Liver (tissue), 8 donors: ENCODE measurements at regions not wholly inside any gene's neighbourhood (a gene's known extent, or its start where the extent isn't known, plus 50 kb on each side); places are given as distances from the start of the nearest gene placed in this dataset.

Experiments
- DNase-seq: peaks from one replicate; pipeline ENCODE4 v3.0.0-alpha.2; 2017; ENCODE audit warnings: low spot score
- H3K27ac ChIP-seq, 2 donors: one replicate each; pipeline ENCODE4 v1.7.0; 2013; ENCODE audit warnings: inconsistent platforms in 2 of 2, low read length in 2 of 2, control low read depth in 1 of 2, low read depth in 1 of 2, mild to moderate bottlenecking in 1 of 2
- H3K27me3 ChIP-seq, 4 donors: one replicate each; pipeline versions ENCODE4 v1.6.1 to v1.7.0; 2013; ENCODE audit warnings: low read length in 3 of 4, inconsistent platforms in 1 of 4, mild to moderate bottlenecking in 1 of 4, moderate library complexity in 1 of 4; ENCODE audit not compliant: control insufficient read depth in 4 of 4, insufficient read depth in 4 of 4
- H3K36me3 ChIP-seq, 4 donors: one replicate each; pipeline versions ENCODE4 v1.6.1 to v1.7.0; 2013; ENCODE audit warnings: low read length in 3 of 4, mild to moderate bottlenecking in 3 of 4, low read depth in 1 of 4, moderate library complexity in 1 of 4; ENCODE audit not compliant: control insufficient read depth in 4 of 4, insufficient read depth in 3 of 4
- H3K4me1 ChIP-seq, 4 donors: one replicate each; pipeline versions ENCODE4 v1.6.1 to v1.7.0; 2013; ENCODE audit warnings: low read length in 3 of 4, mild to moderate bottlenecking in 3 of 4, moderate library complexity in 1 of 4; ENCODE audit not compliant: control insufficient read depth in 4 of 4, insufficient read depth in 4 of 4
- H3K4me3 ChIP-seq, 3 donors: one replicate each; pipeline versions ENCODE4 v1.6.1 to v1.7.0; 2013; ENCODE audit warnings: low read length in 3 of 3, control low read depth in 1 of 3, low read depth in 1 of 3, mild to moderate bottlenecking in 1 of 3
- H3K9ac ChIP-seq, 2 donors: one replicate each; pipeline ENCODE4 v1.7.0; 2013; ENCODE audit warnings: low read length in 2 of 2, mild to moderate bottlenecking in 2 of 2, moderate library complexity in 2 of 2, control low read depth in 1 of 2, low read depth in 1 of 2
- H3K9me3 ChIP-seq, 4 donors: one replicate each; pipeline versions ENCODE4 v1.6.1 to v1.7.0; 2013; ENCODE audit warnings: low read length in 3 of 4; ENCODE audit not compliant: control insufficient read depth in 4 of 4
- EGR1 ChIP-seq, 2 donors: IDR thresholded peaks; 2 replicates each; pipeline ENCODE4 v1.6.1; 2016 to 2018; ENCODE audit warnings: antibody characterized with exemption in 2 of 2, low read depth in 2 of 2
- FOXA1 ChIP-seq: IDR thresholded peaks from 2 replicates; pipeline ENCODE4 v1.6.1; 2016; ENCODE audit warnings: antibody characterized with exemption
- FOXA2 ChIP-seq: IDR thresholded peaks from 2 replicates; pipeline ENCODE4 v1.6.1; 2016; ENCODE audit warnings: antibody characterized with exemption
- GABPA ChIP-seq, 2 donors: IDR thresholded peaks in 1 of 2; conservative IDR thresholded peaks in 1 of 2; 2 replicates each; pipeline ENCODE4 v1.6.1; 2016; ENCODE audit warnings: antibody characterized with exemption in 2 of 2, mild to moderate bottlenecking in 1 of 2, moderate library complexity in 1 of 2
- HNF4A ChIP-seq, 2 donors: conservative IDR thresholded peaks; 2 replicates each; pipeline ENCODE4 v1.6.1; 2016; ENCODE audit warnings: antibody characterized with exemption in 2 of 2, mild to moderate bottlenecking in 2 of 2
- HNF4G ChIP-seq: IDR thresholded peaks from 2 replicates; pipeline ENCODE4 v1.6.1; 2016; ENCODE audit warnings: antibody characterized with exemption
- JUND ChIP-seq, 2 donors: IDR thresholded peaks; 2 replicates each; pipeline ENCODE4 v1.6.1; 2016; ENCODE audit warnings: antibody characterized with exemption in 2 of 2
- RAD21 ChIP-seq, 2 donors: IDR thresholded peaks; 2 replicates each; pipeline ENCODE4 v1.6.1; 2016; ENCODE audit warnings: antibody characterized with exemption in 2 of 2, mild to moderate bottlenecking in 2 of 2
- RXRA ChIP-seq, 2 donors: IDR thresholded peaks; 2 replicates each; pipeline ENCODE4 v1.6.1; 2017 to 2018; ENCODE audit warnings: antibody characterized with exemption in 2 of 2, mild to moderate bottlenecking in 1 of 2
- TAF1 ChIP-seq: conservative IDR thresholded peaks from 2 replicates; pipeline ENCODE4 v1.6.1; 2016; ENCODE audit warnings: antibody characterized with exemption, mild to moderate bottlenecking
- YY1 ChIP-seq: IDR thresholded peaks from 2 replicates; pipeline ENCODE4 v1.6.1; 2016; ENCODE audit warnings: antibody characterized with exemption, mild to moderate bottlenecking
- WGBS: extraction: QIAGEN DNeasy Blood & Tissue Kit; methylation state at CpG from one replicate; pipeline ENCODE4 v1.1.7; 2013; 5-methylcytosine and 5-hydroxymethylcytosine counted together
- TF ChIP-seq, protein P1 (sequence below): fragments of 150-350 bp; IDR thresholded peaks from 2 replicates; pipeline ENCODE4 v1.5.1; 2017; ENCODE audit warnings: improper control_type of control experiment, low read depth, low read length; ENCODE audit not compliant: missing input control
- TF ChIP-seq, protein P2 (sequence below): IDR thresholded peaks from 2 replicates; pipeline ENCODE4 v1.6.1; 2016; ENCODE audit warnings: antibody characterized with exemption
- TF ChIP-seq, protein P3 (sequence below): IDR thresholded peaks from 2 replicates; pipeline ENCODE4 v1.6.1; 2016; ENCODE audit warnings: antibody characterized with exemption
- TF ChIP-seq, protein P4 (sequence below): IDR thresholded peaks from 2 replicates; pipeline ENCODE4 v1.6.1; 2016; ENCODE audit warnings: antibody characterized with exemption
- TF ChIP-seq, protein P5 (sequence below): IDR thresholded peaks from 2 replicates; pipeline ENCODE4 v1.6.1; 2016; ENCODE audit warnings: antibody characterized with exemption, mild to moderate bottlenecking
- donor health status: healthy.
- donor health status: healthy.
- donor health status: healthy.
- donor health status: healthy.
- donor health status: healthy.

DNA sequence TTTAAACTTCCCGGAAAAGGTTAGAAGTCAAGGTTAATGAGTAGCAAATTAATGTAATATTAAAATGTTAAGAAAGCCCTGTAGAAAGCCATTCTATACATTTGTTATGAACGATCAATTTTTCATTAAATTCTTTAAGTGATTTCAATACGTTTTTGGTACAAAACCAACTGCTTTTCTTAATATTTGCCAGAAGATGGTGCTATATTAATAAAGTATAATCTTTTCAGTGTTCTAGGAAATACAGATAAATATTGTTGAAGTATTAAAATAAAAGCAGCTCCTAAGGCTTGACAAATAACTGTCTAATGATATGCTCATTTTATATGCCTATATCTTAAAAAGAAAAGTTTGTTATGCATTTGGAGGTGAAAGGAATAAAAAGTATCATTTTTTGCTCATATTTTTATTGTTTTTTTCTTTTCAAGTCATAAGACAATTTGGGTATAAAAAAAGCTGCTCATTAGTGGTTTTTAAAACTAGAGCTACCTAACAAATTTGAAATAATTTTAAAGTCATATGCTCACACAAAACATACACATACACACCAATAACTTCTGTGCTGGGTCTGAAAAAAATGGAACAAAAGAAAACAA lies 130.3 kb upstream of the POT1 start:
- no peak for TF ChIP-seq GABPA (IDR thresholded peaks at IDR 0.05 in 1 of 2, conservative IDR thresholded peaks at IDR 0.05 in 1 of 2)
- TF ChIP-seq RAD21 (IDR thresholded peaks at IDR 0.05) = peak; percentile 44 to 48
- no peak for TF ChIP-seq EGR1 (IDR thresholded peaks at IDR 0.05; ENCODE audit: low read depth in 2 of 2)
- H3K27ac ChIP-seq = no peak overlapping the region
- H3K4me1 ChIP-seq = peaks cover 0 to 5% (median 0%) of the 10 kb centered on the region in 4 donors
- H3K9ac ChIP-seq = no peak overlapping the region
- H3K9me3 ChIP-seq = no peaks in the 10 kb centered on the region
- H3K36me3 ChIP-seq = no peaks in the 10 kb centered on the region
- H3K4me3 ChIP-seq = no peak overlapping the region
- H3K27me3 ChIP-seq = no peaks in the 10 kb centered on the region
- DNase-seq = no peak
- 16% methylated on average over 3 of the region's 3 CpGs for WGBS

DNA sequence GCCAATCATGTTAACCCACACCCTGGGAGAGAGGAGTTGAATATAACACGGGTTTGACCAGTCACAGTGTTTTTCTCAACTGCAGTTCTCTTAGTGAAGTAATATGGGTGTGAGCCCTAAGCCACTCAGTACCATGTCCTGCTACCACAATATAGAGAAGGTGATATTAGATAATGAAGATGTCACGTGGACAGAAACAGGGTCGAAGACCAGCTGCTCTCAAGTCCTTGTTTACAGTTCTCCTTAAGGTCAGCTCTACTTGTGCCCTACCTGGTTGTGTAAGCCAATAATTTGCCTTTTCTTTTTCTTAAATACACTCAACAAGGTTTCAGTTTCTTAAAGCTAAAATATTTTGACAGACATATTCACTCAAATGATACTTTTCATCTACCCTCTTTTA lies 128.3 kb upstream of the POT1 start:
- 22% methylated on average over 3 of the region's 3 CpGs for WGBS
- Histone ChIP-seq H3K9ac (no peak overlapping the region), H3K4me3 (no peak overlapping the region), H3K9me3 (no peaks in the 10 kb centered on the region), H3K36me3 (no peaks in the 10 kb centered on the region), H3K27ac (no peak overlapping the region), H3K4me1 (peaks cover 0 to 5% (median 0%) of the 10 kb centered on the region in 4 donors), H3K27me3 (no peaks in the 10 kb centered on the region)
- no peak for TF ChIP-seq GABPA (IDR thresholded peaks at IDR 0.05 in 1 of 2, conservative IDR thresholded peaks at IDR 0.05 in 1 of 2)
- TF ChIP-seq FOXA1 = no peak
- peak; percentile 50 to 59 for TF ChIP-seq HNF4A (conservative IDR thresholded peaks at IDR 0.05)
- TF ChIP-seq RXRA (IDR thresholded peaks at IDR 0.05) = peak; percentile 24 to 40
- TF ChIP-seq, protein P1, sequence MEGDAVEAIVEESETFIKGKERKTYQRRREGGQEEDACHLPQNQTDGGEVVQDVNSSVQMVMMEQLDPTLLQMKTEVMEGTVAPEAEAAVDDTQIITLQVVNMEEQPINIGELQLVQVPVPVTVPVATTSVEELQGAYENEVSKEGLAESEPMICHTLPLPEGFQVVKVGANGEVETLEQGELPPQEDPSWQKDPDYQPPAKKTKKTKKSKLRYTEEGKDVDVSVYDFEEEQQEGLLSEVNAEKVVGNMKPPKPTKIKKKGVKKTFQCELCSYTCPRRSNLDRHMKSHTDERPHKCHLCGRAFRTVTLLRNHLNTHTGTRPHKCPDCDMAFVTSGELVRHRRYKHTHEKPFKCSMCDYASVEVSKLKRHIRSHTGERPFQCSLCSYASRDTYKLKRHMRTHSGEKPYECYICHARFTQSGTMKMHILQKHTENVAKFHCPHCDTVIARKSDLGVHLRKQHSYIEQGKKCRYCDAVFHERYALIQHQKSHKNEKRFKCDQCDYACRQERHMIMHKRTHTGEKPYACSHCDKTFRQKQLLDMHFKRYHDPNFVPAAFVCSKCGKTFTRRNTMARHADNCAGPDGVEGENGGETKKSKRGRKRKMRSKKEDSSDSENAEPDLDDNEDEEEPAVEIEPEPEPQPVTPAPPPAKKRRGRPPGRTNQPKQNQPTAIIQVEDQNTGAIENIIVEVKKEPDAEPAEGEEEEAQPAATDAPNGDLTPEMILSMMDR = no peak
- TF ChIP-seq TAF1 = no peak
- TF ChIP-seq FOXA2 = peak; percentile 45
- no peak for DNase-seq

DNA sequence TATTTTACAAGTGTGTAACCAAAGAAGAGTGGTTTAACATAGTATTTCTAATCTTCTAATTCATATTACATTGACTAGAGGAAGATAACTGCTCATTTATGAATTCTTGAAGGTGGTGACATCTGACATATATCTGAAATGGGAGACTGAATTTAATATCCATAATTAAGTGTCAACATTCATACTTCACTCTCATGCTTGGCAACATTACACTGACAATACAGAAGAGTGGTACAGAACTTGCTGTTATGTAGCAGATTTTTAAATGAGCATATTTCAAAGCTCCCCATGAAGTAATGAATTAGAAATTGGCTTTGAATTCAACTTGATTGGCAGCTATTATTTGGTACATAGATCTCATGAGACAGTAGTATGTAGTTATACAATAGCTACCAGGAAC lies 125.8 kb upstream of the POT1 start:
- Histone ChIP-seq H3K4me3 (no peak overlapping the region), H3K27me3 (no peaks in the 10 kb centered on the region), H3K27ac (no peak overlapping the region), H3K9me3 (no peaks in the 10 kb centered on the region), H3K4me1 (peaks cover 0 to 5% (median 0%) of the 10 kb centered on the region in 4 donors), H3K36me3 (no peaks in the 10 kb centered on the region), H3K9ac (no peak overlapping the region)
- TF ChIP-seq, protein P2, sequence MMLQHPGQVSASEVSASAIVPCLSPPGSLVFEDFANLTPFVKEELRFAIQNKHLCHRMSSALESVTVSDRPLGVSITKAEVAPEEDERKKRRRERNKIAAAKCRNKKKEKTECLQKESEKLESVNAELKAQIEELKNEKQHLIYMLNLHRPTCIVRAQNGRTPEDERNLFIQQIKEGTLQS = no peak
- TF ChIP-seq JUND (IDR thresholded peaks at IDR 0.05) = no peak
- TF ChIP-seq HNF4A (conservative IDR thresholded peaks at IDR 0.05) = no peak
- TF ChIP-seq EGR1 (IDR thresholded peaks at IDR 0.05; ENCODE audit: low read depth in 2 of 2) = no peak
- TF ChIP-seq, protein P3, sequence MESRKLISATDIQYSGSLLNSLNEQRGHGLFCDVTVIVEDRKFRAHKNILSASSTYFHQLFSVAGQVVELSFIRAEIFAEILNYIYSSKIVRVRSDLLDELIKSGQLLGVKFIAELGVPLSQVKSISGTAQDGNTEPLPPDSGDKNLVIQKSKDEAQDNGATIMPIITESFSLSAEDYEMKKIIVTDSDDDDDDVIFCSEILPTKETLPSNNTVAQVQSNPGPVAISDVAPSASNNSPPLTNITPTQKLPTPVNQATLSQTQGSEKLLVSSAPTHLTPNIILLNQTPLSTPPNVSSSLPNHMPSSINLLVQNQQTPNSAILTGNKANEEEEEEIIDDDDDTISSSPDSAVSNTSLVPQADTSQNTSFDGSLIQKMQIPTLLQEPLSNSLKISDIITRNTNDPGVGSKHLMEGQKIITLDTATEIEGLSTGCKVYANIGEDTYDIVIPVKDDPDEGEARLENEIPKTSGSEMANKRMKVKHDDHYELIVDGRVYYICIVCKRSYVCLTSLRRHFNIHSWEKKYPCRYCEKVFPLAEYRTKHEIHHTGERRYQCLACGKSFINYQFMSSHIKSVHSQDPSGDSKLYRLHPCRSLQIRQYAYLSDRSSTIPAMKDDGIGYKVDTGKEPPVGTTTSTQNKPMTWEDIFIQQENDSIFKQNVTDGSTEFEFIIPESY = no peak
- no peak for TF ChIP-seq FOXA1
- TF ChIP-seq TAF1 = no peak
- TF ChIP-seq RXRA (IDR thresholded peaks at IDR 0.05) = no peak
- TF ChIP-seq, protein P4, sequence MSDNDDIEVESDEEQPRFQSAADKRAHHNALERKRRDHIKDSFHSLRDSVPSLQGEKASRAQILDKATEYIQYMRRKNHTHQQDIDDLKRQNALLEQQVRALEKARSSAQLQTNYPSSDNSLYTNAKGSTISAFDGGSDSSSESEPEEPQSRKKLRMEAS = no peak
- TF ChIP-seq FOXA2 = no peak
- no peak for TF ChIP-seq RAD21 (IDR thresholded peaks at IDR 0.05)
- TF ChIP-seq, protein P1 = no peak
- no peak for TF ChIP-seq HNF4G
- TF ChIP-seq, protein P5, sequence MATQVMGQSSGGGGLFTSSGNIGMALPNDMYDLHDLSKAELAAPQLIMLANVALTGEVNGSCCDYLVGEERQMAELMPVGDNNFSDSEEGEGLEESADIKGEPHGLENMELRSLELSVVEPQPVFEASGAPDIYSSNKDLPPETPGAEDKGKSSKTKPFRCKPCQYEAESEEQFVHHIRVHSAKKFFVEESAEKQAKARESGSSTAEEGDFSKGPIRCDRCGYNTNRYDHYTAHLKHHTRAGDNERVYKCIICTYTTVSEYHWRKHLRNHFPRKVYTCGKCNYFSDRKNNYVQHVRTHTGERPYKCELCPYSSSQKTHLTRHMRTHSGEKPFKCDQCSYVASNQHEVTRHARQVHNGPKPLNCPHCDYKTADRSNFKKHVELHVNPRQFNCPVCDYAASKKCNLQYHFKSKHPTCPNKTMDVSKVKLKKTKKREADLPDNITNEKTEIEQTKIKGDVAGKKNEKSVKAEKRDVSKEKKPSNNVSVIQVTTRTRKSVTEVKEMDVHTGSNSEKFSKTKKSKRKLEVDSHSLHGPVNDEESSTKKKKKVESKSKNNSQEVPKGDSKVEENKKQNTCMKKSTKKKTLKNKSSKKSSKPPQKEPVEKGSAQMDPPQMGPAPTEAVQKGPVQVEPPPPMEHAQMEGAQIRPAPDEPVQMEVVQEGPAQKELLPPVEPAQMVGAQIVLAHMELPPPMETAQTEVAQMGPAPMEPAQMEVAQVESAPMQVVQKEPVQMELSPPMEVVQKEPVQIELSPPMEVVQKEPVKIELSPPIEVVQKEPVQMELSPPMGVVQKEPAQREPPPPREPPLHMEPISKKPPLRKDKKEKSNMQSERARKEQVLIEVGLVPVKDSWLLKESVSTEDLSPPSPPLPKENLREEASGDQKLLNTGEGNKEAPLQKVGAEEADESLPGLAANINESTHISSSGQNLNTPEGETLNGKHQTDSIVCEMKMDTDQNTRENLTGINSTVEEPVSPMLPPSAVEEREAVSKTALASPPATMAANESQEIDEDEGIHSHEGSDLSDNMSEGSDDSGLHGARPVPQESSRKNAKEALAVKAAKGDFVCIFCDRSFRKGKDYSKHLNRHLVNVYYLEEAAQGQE = no peak
- TF ChIP-seq YY1 = no peak
- no peak for DNase-seq
